Bronchial epithelial cell (primary cell): ENCODE measurements at regions not wholly inside any gene's neighbourhood (a gene's known extent, or its start where the extent isn't known, plus 50 kb on each side); places are given as distances from the start of the nearest gene placed in this dataset.
A peak's percentile ranks its signal among the peaks of the same experiment; 100 is the strongest.

Experiments used
- DNase-seq: peaks from one replicate; pipeline ENCODE4 v3.0.0-alpha.2; 2010; ENCODE audit warnings: low read depth
- FAIRE-seq: peaks from 2 replicates; lab custom pipeline; 2011; peaks lifted over from hg19 to GRCh38; lab: Jason Lieb, UNC
- H3K27me3 ChIP-seq: 2 replicates; pipeline ENCODE4 v1.5.1; 2011; ENCODE audit warnings: low read length; ENCODE audit not compliant: control insufficient read depth, insufficient read depth
- H3K36me3 ChIP-seq: 2 replicates; pipeline ENCODE4 v1.5.1; 2011; ENCODE audit warnings: low read length; ENCODE audit not compliant: control insufficient read depth, insufficient read depth
- H3K4me3 ChIP-seq: 2 replicates; pipeline ENCODE4 v1.5.1; 2011; ENCODE audit warnings: mild to moderate bottlenecking, low read depth, low read length, control low read depth
- TF ChIP-seq, protein P1 (sequence below): IDR thresholded peaks from 2 replicates; pipeline ENCODE4 v1.5.1; 2011; ENCODE audit warnings: mild to moderate bottlenecking, moderate library complexity, low read length, control low read depth, inconsistent platforms; ENCODE audit not compliant: insufficient read depth, severe bottlenecking

DNA sequence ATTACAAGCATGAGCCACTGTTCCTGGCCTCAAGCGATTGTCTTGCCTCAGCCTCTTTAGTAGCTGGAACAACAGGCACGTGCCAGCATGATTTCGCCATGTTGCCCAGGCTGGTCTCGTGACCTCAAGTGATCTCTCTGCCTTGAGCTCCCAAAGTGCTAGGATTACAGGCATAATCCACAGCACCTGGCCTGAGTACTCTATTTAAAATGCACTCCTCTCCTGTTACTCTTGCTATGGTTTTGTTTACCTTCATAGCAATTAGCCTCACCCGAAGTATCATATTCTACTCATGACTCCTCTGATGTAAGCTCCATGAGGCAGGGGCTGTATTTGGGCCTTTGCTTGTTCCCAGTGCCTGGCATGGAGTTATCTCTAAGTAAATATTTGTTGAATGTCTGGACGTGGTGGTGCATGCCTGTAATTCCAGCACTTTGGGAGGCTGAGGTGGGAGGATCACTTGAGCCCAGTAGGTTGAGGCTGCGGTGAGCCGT lies 92.5 kb upstream of the SLC34A2 start:
- FAIRE-seq (no peak), DNase-seq (peak; percentile 65)

DNA sequence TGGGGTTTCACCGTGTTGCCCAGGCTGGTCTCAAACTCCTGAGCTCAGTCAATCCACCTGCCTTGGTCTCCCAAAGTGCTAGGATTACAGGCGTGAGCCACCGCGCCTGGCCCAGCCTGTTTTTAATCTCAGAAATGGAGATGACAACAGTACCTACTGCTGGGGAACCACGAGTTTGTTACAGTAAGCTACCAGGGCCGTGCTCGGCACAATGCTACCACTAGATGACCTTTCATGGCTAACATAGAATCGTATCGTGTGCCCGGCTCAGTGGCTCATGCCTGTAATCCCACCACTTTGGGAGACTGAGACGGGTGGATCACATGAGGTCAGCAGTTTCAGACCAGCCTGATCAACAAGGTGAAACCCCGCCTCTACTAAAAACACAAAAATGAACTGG lies 90.8 kb upstream of the SLC34A2 start:
- DNase-seq = no peak
- no peak overlapping the region for H3K4me3 ChIP-seq
- TF ChIP-seq, protein P1, sequence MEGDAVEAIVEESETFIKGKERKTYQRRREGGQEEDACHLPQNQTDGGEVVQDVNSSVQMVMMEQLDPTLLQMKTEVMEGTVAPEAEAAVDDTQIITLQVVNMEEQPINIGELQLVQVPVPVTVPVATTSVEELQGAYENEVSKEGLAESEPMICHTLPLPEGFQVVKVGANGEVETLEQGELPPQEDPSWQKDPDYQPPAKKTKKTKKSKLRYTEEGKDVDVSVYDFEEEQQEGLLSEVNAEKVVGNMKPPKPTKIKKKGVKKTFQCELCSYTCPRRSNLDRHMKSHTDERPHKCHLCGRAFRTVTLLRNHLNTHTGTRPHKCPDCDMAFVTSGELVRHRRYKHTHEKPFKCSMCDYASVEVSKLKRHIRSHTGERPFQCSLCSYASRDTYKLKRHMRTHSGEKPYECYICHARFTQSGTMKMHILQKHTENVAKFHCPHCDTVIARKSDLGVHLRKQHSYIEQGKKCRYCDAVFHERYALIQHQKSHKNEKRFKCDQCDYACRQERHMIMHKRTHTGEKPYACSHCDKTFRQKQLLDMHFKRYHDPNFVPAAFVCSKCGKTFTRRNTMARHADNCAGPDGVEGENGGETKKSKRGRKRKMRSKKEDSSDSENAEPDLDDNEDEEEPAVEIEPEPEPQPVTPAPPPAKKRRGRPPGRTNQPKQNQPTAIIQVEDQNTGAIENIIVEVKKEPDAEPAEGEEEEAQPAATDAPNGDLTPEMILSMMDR = no peak
- H3K36me3 ChIP-seq = no peaks in the 10 kb centered on the region
- FAIRE-seq = no peak
- no peaks in the 10 kb centered on the region for H3K27me3 ChIP-seq

More for the DNA sequence above, 92.5 kb upstream of the SLC34A2 start:
- H3K36me3 ChIP-seq = no peaks in the 10 kb centered on the region
- no peaks in the 10 kb centered on the region for H3K27me3 ChIP-seq
- no peak overlapping the region for H3K4me3 ChIP-seq
- TF ChIP-seq, protein P1 = no peak

DNA sequence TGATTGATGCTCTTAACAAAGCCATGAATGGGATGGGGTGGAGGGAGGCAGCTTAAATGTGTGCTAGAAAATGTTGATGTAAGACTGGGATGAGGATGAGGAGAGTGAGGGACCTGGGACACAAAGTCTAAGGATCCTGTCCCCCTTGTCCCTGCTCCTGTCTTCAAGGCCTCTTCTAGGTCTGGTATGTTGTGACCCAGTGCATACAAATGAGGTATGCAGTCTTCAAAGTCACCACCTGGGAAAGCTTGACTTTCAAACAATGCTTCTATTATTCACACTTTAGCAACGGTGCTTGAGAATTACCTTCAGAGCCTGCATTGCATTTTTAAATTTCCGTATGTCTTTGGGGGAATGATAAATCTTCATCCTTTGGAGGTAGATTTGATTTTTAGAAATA lies 88.4 kb upstream of the SLC34A2 start:
- TF ChIP-seq, protein P1 = no peak
- FAIRE-seq (no peak), DNase-seq (no peak)
- no peak overlapping the region for H3K4me3 ChIP-seq
- no peaks in the 10 kb centered on the region for H3K36me3 ChIP-seq
- H3K27me3 ChIP-seq = no peaks in the 10 kb centered on the region

DNA sequence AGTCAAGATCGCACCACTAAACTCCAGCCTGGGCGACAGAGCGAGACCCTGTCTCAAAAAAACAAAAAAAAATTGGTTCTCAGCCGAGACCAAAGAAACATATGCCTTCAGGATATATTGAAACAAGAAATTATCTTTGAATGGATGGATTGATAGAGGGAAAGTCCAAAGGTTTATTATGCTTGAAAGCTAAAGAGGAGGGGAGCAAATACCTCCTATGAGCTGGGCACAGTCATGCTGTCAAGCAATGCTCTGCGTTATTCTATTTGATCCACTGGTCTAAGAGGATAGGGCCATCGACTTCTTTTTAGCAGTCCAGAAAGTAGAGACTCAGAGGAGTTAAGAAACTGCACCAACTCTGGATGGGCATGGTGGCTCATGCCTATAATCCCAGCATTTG lies 85.9 kb upstream of the SLC34A2 start:
- H3K36me3 ChIP-seq = no peaks in the 10 kb centered on the region
- peaks cover 2% of the 10 kb centered on the region for H3K27me3 ChIP-seq
- H3K4me3 ChIP-seq = no peak overlapping the region
- no peak for DNase-seq
- TF ChIP-seq, protein P1 = no peak
- FAIRE-seq = no peak

DNA sequence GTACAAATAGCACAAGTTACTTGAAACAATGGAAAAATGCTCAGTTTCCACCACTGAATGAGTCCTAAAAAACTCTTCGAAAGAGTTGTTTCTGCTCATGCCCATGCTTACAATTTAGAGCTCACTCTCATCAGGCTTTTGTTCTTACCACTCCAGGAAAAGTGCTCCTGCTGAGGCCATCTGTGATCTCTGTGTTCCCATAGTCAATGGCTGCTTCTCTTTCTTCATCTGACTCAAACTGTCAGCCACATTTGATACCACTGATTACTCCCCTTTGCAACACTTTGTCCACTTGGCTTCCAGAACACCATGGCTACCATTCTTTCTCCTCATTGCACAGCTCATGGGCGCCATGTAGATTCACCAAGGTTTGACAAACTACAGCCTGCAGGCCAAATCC lies 80.0 kb upstream of the SLC34A2 start:
- no peak for FAIRE-seq
- peaks cover 2% of the 10 kb centered on the region for H3K27me3 ChIP-seq
- no peaks in the 10 kb centered on the region for H3K36me3 ChIP-seq
- no peak overlapping the region for H3K4me3 ChIP-seq
- TF ChIP-seq, protein P1 = no peak
- DNase-seq = no peak

DNA sequence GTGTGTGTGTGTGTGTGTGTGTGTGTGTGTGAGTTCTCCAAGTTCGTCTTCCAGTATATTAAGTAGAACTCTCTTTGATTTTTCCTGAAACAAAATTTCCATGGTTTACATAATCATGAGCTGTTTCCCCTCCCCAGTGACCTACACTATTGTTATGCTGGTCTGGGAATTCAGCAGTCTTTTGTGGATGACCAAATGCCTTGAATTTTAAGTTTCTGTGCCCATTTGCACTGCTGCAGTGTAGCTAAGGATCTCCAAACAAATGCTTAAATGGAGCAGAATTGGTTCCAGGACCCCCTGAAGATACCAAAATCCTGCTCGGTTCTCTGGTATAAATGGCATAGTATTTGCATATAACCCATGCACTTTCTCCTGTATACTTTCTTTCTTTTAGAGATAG lies 77.2 kb upstream of the SLC34A2 start:
- TF ChIP-seq, protein P1 = no peak
- Histone ChIP-seq H3K27me3 (no peaks in the 10 kb centered on the region), H3K4me3 (no peak overlapping the region), H3K36me3 (no peaks in the 10 kb centered on the region)
- FAIRE-seq (no peak), DNase-seq (no peak)
